HG03571 (cell line): ENCODE measurements at regions not wholly inside any gene's neighbourhood (a gene's known extent, or its start where the extent isn't known, plus 50 kb on each side); places are given as distances from the start of the nearest gene placed in this dataset.

Source experiments
- ATAC-seq: cut with Tn5 transposase; IDR thresholded peaks from one replicate; pipeline ENCODE4 v1.9.1; 2021; ENCODE audit not compliant: unreplicated experiment

DNA sequence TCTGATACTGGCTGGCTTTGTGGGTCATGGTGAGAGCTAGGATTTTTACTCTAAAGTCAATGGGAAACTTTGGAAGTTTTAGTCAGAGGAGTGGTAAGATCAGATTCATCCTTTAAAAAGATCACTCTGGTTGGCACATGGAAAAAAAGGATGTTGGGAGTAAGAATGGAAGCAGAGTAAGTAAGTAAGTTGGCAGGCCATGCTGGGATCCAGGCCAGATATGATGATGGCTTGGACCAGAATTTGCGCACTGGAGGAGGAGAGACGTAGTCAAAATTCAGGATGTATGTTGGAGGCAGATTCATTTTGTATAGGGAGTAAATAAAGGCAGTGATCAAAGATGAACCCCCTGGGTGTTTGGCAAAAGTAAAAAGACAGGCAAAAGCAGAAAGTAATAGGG, 283.3 kb upstream of the THSD7B start:
- ATAC-seq = no peak

DNA sequence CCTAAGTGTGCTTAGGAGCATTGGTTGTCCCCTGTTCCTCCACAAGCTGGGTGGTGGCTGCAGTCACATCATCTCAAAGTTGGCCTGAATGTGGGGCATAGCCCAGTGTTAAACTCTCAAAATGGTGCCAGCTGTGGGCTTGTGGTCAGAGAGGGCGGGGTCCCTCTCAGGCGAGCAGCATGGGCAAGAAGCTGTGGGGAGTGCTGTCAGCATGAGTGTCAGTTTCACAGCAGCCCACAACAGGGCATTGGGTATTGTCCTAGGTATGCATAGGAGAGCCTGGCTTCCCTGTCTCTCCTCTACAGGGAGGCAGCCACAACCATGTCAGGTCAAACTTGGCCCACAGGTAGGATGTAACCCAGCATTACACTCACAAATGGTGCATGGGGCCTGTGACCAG, 285.6 kb upstream of the THSD7B start:
- ATAC-seq = no peak

DNA sequence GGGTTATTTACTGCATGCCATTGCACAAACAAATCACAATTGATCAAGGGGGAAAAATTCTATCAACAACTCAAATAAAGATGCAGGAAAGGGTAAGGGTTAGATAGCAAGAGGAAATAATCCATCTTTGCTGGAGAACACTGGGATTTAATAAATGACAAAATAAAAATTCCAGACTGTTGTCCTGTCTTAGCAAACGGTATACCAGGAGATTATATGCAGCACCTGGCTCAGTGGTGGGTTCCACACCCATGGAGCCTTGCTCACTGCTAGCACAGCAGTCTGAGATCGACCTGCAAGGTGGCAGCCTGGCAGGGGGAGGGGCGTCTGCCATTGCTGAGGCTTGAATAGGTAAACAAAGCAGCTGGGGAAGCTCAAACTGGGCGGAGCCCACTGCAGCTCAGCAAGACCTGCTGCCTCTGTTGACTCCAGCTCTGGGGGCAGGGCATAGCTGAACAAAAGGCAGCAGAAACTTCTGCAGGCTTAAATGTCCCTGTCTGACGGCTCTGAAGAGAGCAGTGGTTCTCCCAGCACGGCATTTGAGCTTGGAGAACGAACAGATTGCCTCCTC, 296.5 kb upstream of the THSD7B start:
- ATAC-seq = no peak

DNA sequence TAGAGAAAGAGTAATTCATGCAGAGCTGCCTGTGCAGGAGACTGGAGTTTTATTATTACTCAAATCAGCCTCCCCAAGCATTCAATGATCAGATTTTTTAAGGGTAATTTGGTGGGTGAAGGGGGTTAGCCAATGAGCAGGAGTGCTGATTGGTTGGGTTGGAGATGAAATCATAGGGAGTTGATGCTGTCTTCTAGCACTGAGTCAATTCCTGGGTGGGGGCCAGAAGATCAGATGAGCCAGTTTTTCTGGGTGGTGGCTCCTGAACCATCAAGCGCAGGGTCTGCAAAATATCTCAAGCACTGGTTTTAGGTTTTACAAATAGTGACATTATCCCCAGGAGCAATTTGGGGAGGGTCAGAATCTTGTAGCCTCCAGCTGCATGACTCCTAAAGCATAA, 312.8 kb upstream of the THSD7B start:
- no peak for ATAC-seq

DNA sequence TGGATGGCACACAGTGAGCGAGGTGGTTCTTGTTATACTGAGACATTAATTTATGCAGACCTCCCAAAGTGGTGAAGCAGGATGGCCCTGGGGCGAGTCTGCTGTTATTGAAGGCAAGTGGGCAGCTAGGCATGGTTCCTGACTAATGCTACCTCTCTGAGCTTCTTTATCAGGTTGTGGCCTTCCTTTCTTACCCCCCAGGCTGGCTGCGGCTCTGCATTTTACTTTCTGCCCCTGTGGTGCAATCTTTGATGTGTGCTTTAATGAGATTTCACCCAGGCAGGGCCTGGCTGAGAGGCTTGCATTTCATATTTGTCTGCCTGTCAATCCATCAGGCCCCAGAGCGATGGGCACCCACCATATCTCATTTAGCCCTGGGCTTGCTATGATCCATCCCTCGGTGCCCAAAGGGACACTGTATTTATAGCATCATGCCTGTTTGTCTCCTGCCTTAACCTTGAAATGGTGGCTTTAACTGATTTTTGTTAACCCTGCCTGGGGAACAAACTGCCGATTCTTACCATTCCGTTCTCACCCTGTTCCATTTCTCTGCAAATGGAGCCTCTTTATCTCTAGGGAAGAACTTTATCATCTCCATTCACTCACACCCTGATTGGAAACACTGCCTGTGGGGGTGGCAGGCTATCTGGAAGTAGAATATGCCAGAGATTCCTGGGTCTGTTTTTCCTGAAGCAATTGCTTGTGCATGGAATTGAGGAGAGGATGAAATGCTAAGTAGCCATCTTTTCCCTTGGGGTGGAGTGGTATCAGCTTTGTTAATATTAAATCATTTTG, 316.2 kb upstream of the THSD7B start:
- ATAC-seq = no peak

DNA sequence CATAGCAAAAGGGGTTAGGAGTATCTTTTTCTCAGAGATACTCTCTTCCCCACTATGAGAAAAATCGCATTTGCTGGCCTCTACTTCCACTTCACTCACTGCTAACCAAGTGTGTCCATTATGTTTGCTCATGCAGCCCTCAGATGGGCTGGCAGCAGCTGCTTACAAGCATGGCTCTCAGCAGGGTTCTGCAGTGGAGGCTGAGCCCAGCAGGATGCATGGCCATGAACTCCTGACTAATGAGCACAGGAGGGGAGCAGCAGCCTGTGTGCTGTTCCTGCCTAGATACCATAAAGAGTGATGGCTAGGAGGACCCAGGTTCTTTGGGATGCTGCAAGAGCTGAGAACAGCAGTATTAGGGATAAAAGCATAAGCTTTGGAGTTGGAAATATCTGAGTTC, 316.9 kb upstream of the THSD7B start:
- no peak for ATAC-seq

DNA sequence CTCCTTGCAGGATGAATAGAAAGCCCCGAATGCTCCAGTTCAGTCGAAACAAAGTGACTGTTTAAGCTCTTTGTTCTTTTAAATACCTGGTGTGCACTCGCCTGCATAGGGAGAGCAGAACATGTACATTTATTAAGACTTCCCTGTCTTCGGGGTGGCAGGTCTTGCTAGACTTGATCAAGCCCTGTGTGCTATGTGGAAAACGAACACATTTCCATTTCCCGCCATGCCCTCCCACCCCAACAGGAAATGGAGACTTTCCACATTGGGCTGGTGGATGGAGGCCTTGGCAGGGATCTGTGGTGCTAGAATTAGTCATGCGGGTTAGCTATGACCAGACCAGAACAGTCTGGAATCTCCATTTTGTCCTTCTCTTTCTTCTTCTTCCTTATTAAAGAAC, 321.0 kb upstream of the THSD7B start:
- ATAC-seq = no peak

DNA sequence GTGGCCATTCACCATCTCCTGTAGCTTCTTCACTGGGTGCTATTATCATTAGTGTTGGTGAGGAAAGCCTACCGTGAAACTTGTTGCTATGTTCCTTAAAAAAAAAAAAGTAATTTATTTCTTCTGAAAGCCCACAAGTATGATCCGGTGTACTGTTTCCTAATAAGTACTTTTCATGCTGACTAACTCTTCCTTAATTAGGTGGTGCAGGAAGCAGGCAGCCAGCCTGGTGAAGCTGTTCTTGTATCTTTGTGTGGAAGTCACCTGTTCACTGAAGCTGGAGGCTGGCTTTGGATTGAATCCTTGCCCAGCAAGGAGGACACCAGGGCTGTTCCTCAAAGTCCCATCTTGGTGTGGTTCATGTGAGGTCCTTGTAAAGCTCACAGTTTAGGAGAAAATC, 321.7 kb upstream of the THSD7B start:
- no peak for ATAC-seq

DNA sequence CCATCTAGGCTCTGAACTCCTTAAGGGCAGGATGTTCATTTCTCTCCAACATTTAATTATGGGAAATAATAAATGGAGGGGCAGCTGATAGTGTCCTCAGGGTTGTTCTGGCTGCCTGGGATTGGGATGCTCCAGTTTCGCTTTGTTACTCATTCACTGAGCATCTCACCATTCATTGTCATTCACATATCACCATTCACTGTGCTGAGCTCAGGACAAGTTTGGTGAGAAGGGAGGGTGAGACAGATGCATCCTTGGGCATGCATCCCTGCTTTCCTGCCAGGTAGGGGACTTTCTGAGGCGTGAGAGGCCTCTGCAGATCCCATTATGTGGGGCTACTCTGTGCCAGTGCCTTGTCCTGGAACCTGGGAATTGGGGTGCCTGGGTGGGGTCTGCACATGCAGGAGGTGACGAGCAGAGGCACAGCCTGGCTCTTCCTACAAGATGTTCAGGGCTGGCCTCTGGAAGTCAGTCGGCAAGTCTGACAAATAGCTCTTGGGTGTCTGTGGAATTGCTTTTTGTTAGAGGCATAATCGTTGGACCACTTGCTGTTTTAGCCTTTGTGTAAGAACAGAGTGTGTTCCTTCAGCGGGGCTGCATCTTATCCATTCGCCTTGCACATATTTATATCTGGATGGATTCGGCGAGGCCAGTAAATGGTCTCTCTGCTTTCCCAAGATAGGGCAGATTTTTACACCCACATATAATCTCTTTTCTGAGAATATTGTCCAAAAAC, 323.2 kb upstream of the THSD7B start:
- ATAC-seq = no peak

DNA sequence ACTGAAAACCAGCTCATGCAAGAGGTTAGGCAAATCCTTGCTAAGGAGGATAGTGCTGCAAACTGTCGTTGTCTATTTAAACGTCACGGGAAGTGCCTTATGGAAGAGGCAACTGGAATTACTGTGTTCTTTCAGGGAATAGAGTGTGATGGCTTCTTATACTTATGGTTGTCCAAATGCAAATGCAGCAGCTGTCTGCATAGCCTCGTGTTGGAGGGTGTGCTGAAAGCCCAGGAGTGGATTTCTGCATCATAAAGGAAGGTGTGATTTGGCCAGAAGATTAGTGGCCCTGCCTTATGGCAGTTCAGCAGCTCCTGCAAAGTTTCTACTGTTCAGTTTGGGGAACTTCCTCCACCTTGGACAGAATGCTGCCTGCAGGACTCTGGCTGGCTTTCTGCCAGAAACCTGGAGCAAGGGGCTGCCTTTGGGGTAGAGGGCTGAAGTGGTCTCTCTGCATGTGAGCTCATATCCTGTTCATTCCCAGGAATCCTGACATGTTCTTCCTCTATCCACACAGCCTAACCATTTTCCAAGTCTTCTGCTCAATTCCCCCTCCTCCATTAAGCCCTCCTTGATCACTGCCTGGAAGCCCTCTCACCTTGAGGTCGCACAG, 321.2 kb upstream of the CXCR4 start:
- no peak for ATAC-seq

DNA sequence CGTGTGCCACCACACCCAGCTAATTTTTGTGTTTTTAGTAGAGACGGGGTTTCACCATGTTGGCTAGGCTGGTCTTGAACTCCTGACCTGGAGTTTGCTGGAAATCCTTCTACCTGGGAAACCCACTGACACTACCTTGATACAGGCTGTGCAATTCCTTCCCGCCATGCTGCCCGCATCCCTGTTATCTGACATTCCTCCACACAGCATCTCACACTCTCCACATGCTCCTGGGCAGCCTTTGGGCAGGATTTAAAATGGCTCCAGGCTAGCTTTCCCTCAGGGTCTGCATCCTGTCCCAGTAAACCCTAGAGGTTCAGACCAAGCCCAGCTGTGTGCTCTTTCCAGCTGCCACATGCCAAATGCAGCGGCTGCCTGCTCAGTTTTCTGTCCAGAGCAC, 319.5 kb upstream of the CXCR4 start:
- no peak for ATAC-seq

DNA sequence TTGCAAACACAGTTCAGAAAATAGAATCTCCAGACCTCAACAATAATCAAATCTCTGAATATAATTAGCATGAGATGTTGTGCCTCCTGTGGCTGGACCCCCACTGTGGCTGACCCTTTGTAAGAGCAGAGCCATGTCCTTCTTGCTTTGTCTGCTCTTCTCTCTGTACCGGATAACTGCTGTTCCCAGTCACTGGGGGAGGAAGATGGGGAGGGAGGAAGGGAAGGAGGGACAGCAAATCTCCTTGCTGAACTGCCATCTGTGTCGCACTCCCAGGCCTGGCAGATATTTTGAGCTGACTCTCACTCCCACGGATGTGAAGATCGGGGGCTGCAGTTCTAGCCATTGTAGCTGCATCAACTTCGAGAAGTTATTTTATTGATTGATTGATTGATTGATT, 319.0 kb upstream of the CXCR4 start:
- ATAC-seq = no peak

DNA sequence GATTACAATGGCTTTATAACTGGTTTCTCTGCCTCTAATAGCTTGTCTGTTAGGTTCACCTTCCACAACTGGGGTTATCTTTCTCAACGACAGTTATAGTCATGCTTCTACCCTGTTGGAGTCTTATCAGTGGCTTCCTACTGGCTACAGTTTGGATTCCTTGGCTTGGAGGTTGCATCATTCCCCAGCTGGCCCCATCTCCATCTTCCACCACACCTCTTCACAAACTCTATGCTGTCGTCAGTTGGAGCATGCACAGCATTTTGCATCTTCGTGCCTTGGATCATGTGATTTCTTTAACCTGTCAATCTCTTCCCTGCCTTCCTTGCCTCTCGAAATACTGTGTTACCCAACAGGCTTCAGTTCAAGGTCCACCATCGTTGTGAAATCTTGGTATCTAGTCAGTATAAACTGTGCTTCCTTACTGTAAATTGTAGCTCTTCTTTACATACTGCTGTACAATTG, 316.3 kb upstream of the CXCR4 start:
- no peak for ATAC-seq

DNA sequence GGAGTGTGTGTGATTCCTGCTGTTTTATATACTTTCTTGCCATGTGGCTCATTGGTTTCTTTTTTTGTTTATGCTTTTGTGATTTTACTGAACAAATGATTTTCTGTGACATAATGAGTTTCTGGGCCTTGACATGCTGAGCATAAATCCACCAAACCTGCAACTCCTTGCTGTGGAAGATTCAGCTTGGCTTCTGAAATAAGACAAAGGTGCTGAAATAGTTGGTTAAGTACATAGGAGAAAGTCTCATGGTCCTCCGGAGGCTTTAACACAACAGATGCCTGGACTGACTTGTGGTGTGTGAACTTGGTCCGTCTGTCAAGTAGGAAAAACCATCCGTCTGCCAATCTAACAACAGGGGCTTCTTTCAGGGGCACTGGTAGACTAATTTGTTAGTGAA, 315.3 kb upstream of the CXCR4 start:
- ATAC-seq = no peak

DNA sequence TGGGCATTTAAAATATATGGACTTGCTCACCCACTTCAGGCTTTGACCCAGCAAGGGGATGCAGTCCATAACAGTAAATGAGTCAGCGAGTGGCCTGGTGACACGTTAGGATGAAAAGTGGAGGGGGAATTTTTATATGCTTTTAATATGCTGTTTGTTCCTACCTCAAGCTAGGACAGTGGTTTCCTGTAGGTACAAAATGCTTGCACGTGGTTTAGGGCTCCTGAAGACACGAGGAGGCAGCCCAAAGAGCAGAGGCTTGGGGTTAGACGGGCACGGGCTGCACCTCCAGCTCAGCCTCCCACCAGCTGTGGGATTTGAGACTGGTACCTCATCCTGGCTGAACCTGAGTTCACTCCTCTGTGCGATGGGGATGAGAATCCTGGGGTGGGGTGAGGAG, 306.2 kb upstream of the CXCR4 start:
- ATAC-seq = no peak

DNA sequence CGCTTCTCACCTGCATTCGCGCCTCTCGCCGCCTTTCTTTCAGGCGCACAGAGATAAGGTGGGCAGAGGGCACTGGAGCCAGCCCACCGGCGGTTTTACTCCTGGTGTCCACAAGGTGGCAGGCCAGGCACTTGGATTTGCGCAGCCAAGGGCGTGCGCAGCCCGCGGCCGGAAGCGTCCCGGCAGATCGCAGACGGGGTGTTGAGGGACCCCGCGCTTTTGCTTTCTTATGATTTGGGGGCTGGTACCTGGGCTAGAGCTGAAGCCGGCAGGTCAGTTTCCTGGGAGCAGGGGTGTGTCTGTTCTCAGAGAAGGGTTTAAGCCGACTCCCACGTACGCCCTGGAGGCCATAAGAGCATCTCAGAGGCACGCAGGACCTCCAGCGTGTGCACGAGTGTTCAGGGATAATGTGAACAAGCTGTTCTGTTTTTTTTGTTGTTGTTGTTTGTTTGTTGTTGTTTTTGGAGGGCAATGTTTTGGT, 305.6 kb upstream of the CXCR4 start:
- ATAC-seq = peak; percentile 99

DNA sequence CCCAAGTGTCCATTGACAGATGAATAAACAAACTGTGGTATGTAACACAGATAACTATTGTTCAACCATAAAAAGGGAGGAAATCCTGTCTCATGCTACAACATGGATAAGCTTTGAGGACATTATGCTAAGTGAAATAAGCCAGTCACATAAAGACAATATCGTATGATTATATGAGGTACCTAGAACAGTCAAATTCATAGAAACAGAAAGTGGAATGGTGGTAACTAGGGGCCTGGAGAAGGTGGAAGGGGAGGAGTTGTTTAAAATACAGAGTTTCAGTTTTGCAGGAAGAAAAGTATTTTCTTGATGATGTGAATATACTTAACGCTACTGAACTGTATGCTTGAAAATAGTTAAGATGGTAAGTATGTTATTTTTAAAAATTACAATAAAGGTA, 304.6 kb upstream of the CXCR4 start:
- no peak for ATAC-seq

DNA sequence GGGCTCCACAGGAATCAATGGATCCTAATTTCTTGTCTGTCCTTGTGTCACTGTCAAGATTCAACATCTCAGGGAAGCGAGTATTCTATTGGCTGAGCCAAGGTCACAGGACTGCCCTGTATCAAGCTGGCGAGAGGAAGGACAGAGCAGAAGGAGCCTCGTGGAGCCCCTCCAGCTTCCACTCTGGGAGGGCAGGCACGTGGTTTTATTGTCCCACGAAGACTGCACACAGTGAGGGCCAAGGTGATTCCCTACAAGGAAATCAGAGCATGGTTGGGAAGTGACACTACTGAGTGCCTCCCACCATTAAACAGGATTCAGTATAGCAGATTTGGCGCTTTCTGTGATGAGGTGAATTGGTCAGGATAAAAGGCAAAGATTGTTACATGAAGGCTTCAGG, 302.4 kb upstream of the CXCR4 start:
- ATAC-seq = no peak

DNA sequence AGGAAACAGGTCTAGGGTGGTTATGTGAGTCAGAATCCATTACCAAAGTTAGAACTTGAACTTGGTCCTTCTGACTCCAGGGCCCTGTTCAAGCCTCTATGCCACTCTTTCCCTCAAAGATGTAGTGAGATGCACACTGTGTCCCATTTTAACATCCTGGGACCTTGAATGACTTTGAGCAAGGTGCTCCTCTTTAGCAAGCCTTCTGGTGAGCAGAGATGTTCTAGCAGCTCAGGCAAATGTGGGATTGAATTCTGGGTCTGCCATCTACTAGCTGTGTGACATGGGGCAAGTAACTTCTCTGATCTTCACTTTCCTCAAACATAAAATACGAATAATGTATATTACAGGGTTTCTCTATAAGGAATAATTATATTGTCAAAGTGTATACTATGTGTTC, 294.0 kb upstream of the CXCR4 start:
- ATAC-seq = no peak

DNA sequence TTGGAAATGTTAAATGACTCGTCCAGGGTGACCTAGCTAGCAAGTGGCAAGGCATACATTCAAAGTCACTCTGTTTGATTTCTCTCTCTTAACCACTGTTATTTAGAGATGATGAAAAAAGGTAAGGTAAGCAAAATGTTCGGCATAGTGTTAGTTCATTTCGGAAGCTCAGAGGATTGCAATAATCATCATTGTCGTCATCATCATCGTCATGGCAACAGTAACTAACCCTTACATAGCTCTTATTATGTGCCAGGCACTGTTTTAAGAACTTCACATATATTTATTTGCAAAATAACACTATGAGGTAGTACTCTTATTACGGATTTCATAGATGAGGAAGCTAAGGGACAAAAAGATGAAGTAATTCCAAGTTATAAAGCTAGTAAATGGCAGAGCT, 292.7 kb upstream of the CXCR4 start:
- no peak for ATAC-seq

DNA sequence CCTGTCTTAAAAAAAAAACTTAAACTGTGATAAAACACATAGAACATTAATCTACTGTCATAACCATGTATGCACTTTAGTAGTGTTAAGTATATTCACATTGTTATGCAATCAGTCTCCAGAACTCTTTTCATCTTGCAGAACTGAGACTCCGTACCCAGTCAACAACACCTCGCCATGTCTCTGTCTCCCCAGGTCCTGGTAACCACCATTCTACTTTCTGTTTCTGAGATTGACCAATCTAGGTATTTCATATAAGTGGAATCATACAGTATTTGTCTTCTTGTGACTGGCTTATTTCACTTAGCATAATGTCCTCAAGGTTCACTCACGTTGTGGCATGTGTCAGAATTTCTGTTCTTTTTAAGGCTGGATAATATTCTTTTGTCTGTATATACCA, 290.8 kb upstream of the CXCR4 start:
- no peak for ATAC-seq

DNA sequence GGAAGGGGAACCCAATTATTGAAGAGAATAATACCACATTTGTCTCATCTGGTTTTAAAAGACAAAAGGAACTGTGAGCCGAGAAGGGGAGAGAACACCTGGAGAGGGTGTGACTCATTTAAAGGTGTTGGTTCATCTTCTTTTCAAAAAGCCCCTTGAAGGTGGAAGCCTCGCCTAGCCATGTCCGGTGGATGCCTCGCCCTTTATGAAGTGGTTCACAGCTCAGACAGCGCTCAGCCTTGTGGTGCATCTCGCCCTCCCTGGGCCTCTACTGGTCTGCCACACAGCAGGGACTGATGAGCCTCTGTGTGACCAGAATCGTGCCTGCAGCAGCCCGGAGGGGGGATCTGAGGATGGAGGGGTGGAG, 290.0 kb upstream of the CXCR4 start:
- ATAC-seq = no peak
